Suppressor macrophage treated with lipopolysaccharide for 4 hours (primary cell): ENCODE measurements at regions not wholly inside any gene's neighbourhood (a gene's known extent, or its start where the extent isn't known, plus 50 kb on each side); places are given as distances from the start of the nearest gene placed in this dataset.

Experiments
- DNase-seq: peaks from one replicate; pipeline ENCODE4 v3.0.0-alpha.2; 2020

- peak; percentile 42 for DNase-seq
These were observed 1201.4 kb upstream of the C9orf72 start for GRCh38 chr9:28774433-28775235.

GRCh38 chr9:28779243-28779642 lies 1206.0 kb upstream of the C9orf72 start:
- DNase-seq: peak; percentile 34

GRCh38 chr9:28781481-28781880 lies 1208.2 kb upstream of the C9orf72 start:
- DNase-seq: no peak

- no peak for DNase-seq
These were observed 1209.3 kb upstream of the C9orf72 start for GRCh38 chr9:28782630-28783029.

- no peak for DNase-seq
These were observed 1219.4 kb upstream of the C9orf72 start for GRCh38 chr9:28792716-28793115.

- DNase-seq: no peak
These were observed 1226.6 kb upstream of the C9orf72 start for GRCh38 chr9:28799876-28800275.

GRCh38 chr9:28801144-28801799 lies 1228.0 kb upstream of the C9orf72 start:
- no peak for DNase-seq

- DNase-seq: no peak
These were observed 1231.9 kb upstream of the C9orf72 start for GRCh38 chr9:28805197-28805596.

- no peak for DNase-seq
These were observed 1234.8 kb upstream of the C9orf72 start for GRCh38 chr9:28808042-28808441.

GRCh38 chr9:28810388-28811075 lies 1237.3 kb upstream of the C9orf72 start:
- no peak for DNase-seq

- no peak for DNase-seq
These were observed 1247.5 kb upstream of the C9orf72 start for GRCh38 chr9:28820741-28821140.

GRCh38 chr9:28821240-28821639 lies 1248.0 kb upstream of the C9orf72 start:
- no peak for DNase-seq

- no peak for DNase-seq
These were observed 1251.2 kb upstream of the C9orf72 start for GRCh38 chr9:28824432-28824963.

- DNase-seq: no peak
These were observed 1259.0 kb upstream of the C9orf72 start for GRCh38 chr9:28832168-28832770.

- no peak for DNase-seq
These were observed 1260.9 kb upstream of the C9orf72 start for GRCh38 chr9:28834156-28834555.

GRCh38 chr9:28839778-28840430 lies 1266.6 kb upstream of the C9orf72 start:
- no peak for DNase-seq

GRCh38 chr9:28841775-28842174 lies 1268.5 kb upstream of the C9orf72 start:
- DNase-seq: no peak

- no peak for DNase-seq
These were observed 1274.0 kb upstream of the C9orf72 start for GRCh38 chr9:28847331-28847730.

GRCh38 chr9:28848671-28849070 lies 1275.4 kb upstream of the C9orf72 start:
- no peak for DNase-seq

- DNase-seq: no peak
These were observed 1280.2 kb upstream of the C9orf72 start for GRCh38 chr9:28853477-28853876.

- DNase-seq: no peak
These were observed 1293.7 kb upstream of the C9orf72 start for GRCh38 chr9:28866951-28867350.

GRCh38 chr9:28868228-28868990 lies 1295.1 kb upstream of the C9orf72 start:
- DNase-seq: no peak
